Heart left ventricle (tissue), 16 donors: ENCODE measurements at regions not wholly inside any gene's neighbourhood (a gene's known extent, or its start where the extent isn't known, plus 50 kb on each side); places are given as distances from the start of the nearest gene placed in this dataset.

ENCODE experiments used
- ATAC-seq, 4 donors: fragments of 200-7000 bp; cut with Tn5 transposase; one replicate each; pipeline ENCODE4 v1.9.1; 2020 to 2022; ENCODE audit warnings: moderate library complexity in 4 of 4, mild to moderate bottlenecking in 3 of 4, moderate number of reproducible peaks in 1 of 4
- DNase-seq, 5 donors: peaks; one replicate each; pipeline ENCODE4 v3.0.0-alpha.2; 2020
- H3K27ac ChIP-seq, 12 donors: fragments of 200-600 bp; sonication (generic) in 4 of 12; one replicate each; pipeline versions ENCODE4 v1.5.0 to v1.8.0; 2016 to 2022; ENCODE audit warnings: mild to moderate bottlenecking in 2 of 12
- H3K27me3 ChIP-seq, 9 donors: fragments of 200-600 bp; sonication (generic) in 2 of 9; one replicate each; pipeline versions ENCODE4 v1.5.1 to v1.8.0; 2016 to 2022; ENCODE audit warnings: mild to moderate bottlenecking in 3 of 9
- H3K36me3 ChIP-seq, 9 donors: fragments of 200-600 bp; sonication (generic) in 2 of 9; one replicate each; pipeline versions ENCODE4 v1.5.0 to v1.8.0; 2018 to 2022; ENCODE audit warnings: mild to moderate bottlenecking in 2 of 9
- H3K4me1 ChIP-seq, 12 donors: fragments of 200-600 bp; sonication (generic) in 4 of 12; one replicate each; pipeline versions ENCODE4 v1.5.0 to v1.8.0; 2016 to 2022; ENCODE audit warnings: mild to moderate bottlenecking in 3 of 12
- H3K4me3 ChIP-seq, 12 donors: fragments of 200-600 bp; sonication (generic) in 4 of 12; one replicate each; pipeline versions ENCODE4 v1.5.0 to v1.8.0; 2017 to 2022; ENCODE audit warnings: mild to moderate bottlenecking in 9 of 12, moderate library complexity in 4 of 12
- H3K9me3 ChIP-seq, 12 donors: fragments of 200-600 bp; sonication (generic) in 4 of 12; one replicate each; pipeline versions ENCODE4 v1.5.0 to v1.8.0; 2016 to 2022; ENCODE audit warnings: mild to moderate bottlenecking in 1 of 12
- CTCF ChIP-seq, 12 donors: fragments of 200-600 bp; sonication (generic) in 4 of 12; IDR thresholded peaks; one replicate each; pipeline versions ENCODE4 v1.5.0 to v1.8.0; 2018 to 2022; ENCODE audit warnings: antibody characterized with exemption in 12 of 12, mild to moderate bottlenecking in 5 of 12
- POLR2A ChIP-seq, 2 donors: fragments of 450-650 bp; IDR thresholded peaks; one replicate each; pipeline ENCODE4 v1.6.1; 2017; ENCODE audit warnings: antibody characterized with exemption in 2 of 2, mild to moderate bottlenecking in 2 of 2, moderate library complexity in 2 of 2
- WGBS, 4 donors: extraction: QIAGEN DNeasy Blood & Tissue Kit in 2 of 4; methylation state at CpG; one replicate each; pipeline versions ENCODE4 v1.1.5 to v1.1.7; 2013 to 2018; 5-methylcytosine and 5-hydroxymethylcytosine counted together
- intact Hi-C, 10 donors: fragments of 100-400 bp; cut with DNase I; formaldehyde crosslinking; loops; one replicate each; pipeline versions ENCODE4 v1.11.1 to v1.14.2; 2022
- donor health status: ischemic (EF 13 %, LVEDD 7.1; RV severe dilation, severe dysfunction).
- donor health status: healthy with polysubstance abuse.
- donor health status: DM: no; HTN: yes; CAD: no.
- donor health status: DM: no; HTN: no; CAD: no.
- donor health status: ischemic (EF 25% LVEDD 6.9; RV normal size, moderate dysfunction).
- donor health status: ischemic (EF 25% LVEDD 5.7; RV mildly dilated, moderate dysfunction).
- donor health status: healthy.
- donor health status: DM: yes; HTN: yes; CAD: no.
- donor health status: ischemic (EF 35%, LVEDD 5.7; RV mildly dilated, moderate dysfunction).
- donor health status: nonischemic (EF 11% LVEDD 7.7; RV severe dilation, severe dysfunction).
- donor health status: DM: yes; HTN: yes; CAD: no.
- donor health status: PGD.
- donor health status: ischemic (EF 29% LVEDD 5.4; RV normal size, mild dysfunction).
- donor health status: nonischemic (EF 23%, LVEDD 6.1; RV moderate dilation, normal function).

- Histone ChIP-seq H3K27ac (peak overlapping the region in 2 of 12 donors; percentile 5 to 29), H3K9me3 (peaks cover 0 to 6% (median 0%) of the 10 kb centered on the region in 12 donors), H3K4me3 (no peak overlapping the region), H3K4me1 (peaks cover 0 to 32% (median 13%) of the 10 kb centered on the region in 12 donors), H3K27me3 (no peaks in the 10 kb centered on the region), H3K36me3 (no peaks in the 10 kb centered on the region)
- WGBS, 4 donors, result 93 to 96% (median 95%) methylated on average over 14 to 15 of the region's 15 CpGs
- TF ChIP-seq CTCF (IDR thresholded peaks at IDR 0.05), result no peak
- TF ChIP-seq POLR2A (IDR thresholded peaks at IDR 0.05), result no peak
- DNase-seq (no peak), ATAC-seq (no peak)
- intact Hi-C loops, result loop anchor here in 4 of 10 donors (5.0 to 10.0 kb wide), 2 partner anchors 109 to 112 kb away; no protein-coding TSS in a partner anchor
Measured at GRCh38 chr2:15753811-15754702, 162.4 kb downstream of the DDX1 start.

DNA sequence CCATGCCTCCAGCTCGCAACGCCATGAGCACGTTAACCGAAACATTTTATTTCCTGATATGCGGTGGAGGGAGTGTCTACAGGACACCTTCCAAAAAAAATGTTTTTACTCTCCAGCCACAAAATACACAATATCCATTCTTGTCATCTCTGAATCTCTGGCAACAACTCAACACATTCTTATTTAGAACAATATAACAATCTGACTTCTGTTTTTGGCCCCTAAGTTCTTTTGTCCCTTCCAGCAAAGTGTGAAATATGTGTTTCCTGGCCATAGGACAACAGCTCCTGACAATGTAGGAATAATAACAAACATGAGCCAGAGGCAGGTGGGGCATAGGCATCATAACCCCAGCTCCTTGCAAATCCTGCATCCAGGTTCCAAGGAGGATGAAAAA, 163.0 kb downstream of the DDX1 start:
- no peaks in the 10 kb centered on the region for H3K36me3 ChIP-seq
- peak overlapping the region in 2 of 12 donors; percentile 5 to 29 for H3K27ac ChIP-seq
- no peak for TF ChIP-seq CTCF (IDR thresholded peaks at IDR 0.05)
- no peak for TF ChIP-seq POLR2A (IDR thresholded peaks at IDR 0.05)
- peaks cover 0 to 26% (median 10%) of the 10 kb centered on the region in 12 donors for H3K4me1 ChIP-seq
- DNase-seq (no peak), ATAC-seq (peak in 3 of 4 donors; percentile 14 to 64 (median 26))
- H3K27me3 ChIP-seq, result no peaks in the 10 kb centered on the region
- no peak overlapping the region for H3K4me3 ChIP-seq
- intact Hi-C loops, result loop anchor here in 4 of 10 donors (5.0 to 10.0 kb wide), 2 partner anchors 110 to 112 kb away; no protein-coding TSS in a partner anchor
- WGBS, 4 donors, result 58 to 85% (median 72%) methylated on average over 5 of the region's 5 CpGs
- peaks cover 0 to 6% (median 0%) of the 10 kb centered on the region in 12 donors for H3K9me3 ChIP-seq

DNA sequence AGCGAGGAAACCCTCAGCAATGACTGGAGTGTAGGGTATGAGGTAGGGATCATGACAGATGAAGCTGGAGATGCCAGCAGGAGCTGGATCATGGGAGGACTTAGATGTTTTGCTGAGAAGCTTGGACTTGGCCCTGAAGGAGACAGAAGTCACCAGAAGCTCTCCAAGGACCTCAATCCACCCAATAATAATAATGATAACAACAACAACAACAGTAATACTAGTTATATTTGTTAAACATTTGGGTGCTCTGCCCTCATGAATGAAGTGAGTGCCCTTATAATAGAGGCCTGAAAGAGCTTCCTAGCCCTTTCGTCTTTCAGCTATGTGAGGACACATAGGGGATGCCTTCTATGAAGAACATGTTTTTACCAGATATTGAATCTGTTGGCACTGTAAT, 163.9 kb downstream of the DDX1 start:
- intact Hi-C loops, result loop anchor here in 3 of 10 donors (10.0 kb wide), 1 partner anchor 111 kb away; no protein-coding TSS in a partner anchor
- DNase-seq (no peak), ATAC-seq (no peak)
- TF ChIP-seq CTCF (IDR thresholded peaks at IDR 0.05) (no peak), POLR2A (IDR thresholded peaks at IDR 0.05) (no peak)
- Histone ChIP-seq H3K36me3 (no peaks in the 10 kb centered on the region), H3K4me1 (peaks cover 0 to 18% (median 3%) of the 10 kb centered on the region in 12 donors), H3K27me3 (no peaks in the 10 kb centered on the region), H3K9me3 (peaks cover 0 to 6% (median 0%) of the 10 kb centered on the region in 12 donors), H3K4me3 (no peak overlapping the region), H3K27ac (no peak overlapping the region)
- WGBS, 4 donors, result 94 to 100% (median 96%) methylated on average over 2 of the region's 2 CpGs

DNA sequence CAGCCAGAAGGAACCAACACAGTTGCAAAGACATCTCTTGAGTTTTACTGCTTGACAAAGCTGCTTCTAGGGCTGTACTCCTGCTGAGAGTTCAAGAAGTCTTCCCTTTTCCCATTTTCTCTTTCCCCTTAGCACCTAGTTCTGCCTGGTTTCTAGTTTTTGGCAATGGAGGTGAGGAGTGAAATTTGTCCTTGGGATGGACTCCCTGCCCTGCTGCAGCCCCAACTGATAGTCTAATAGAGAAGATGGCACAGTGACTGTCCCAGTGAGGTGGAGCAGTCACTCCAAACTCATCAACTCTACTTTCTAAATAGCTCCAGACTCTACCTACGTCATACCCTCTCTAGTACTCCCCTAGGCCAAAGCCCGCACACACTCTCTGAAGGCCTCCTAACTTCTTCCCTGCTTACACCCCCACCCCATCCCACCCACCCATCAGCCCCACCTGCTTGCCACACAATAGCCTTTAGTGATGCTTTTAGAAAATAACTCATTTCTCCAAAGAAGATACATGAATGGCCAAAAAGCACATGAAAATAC, 164.4 kb downstream of the DDX1 start:
- DNase-seq, result no peak
- intact Hi-C loops, result loop anchor here in 3 of 10 donors (10.0 kb wide), 1 partner anchor 111 kb away; no protein-coding TSS in a partner anchor

More for the DNA sequence above, 164.4 kb downstream of the DDX1 start:
- Histone ChIP-seq H3K27me3 (no peaks in the 10 kb centered on the region), H3K27ac (no peak overlapping the region), H3K36me3 (no peaks in the 10 kb centered on the region), H3K4me1 (peaks cover 0 to 13% (median 0%) of the 10 kb centered on the region in 12 donors), H3K9me3 (peaks cover 0 to 6% (median 0%) of the 10 kb centered on the region in 12 donors), H3K4me3 (no peak overlapping the region)
- TF ChIP-seq CTCF (IDR thresholded peaks at IDR 0.05) (no peak), POLR2A (IDR thresholded peaks at IDR 0.05) (no peak)
- no peak for ATAC-seq
- 98 to 100% (median 99%) methylated on average over 2 of the region's 2 CpGs for WGBS, 4 donors
